ENCODE measurements at regions not wholly inside any gene's neighbourhood (a gene's known extent, or its start where the extent isn't known, plus 50 kb on each side); places are given as distances from the start of the nearest gene placed in this dataset.

GRCh38 chr11:112783945-112784322, 177.3 kb upstream of the NCAM1 start:
- DNase-seq (ENCODE audit: low read depth, low spot score): no peak
- no peaks in the 10 kb centered on the region for H3K9me3 ChIP-seq (ENCODE audit: control insufficient read depth, insufficient read depth, low read length)
- H3K4me3 ChIP-seq (ENCODE audit: low read length): no peak overlapping the region
- H3K4me1 ChIP-seq (ENCODE audit: control insufficient read depth, insufficient read depth, low read length): peaks cover 1% of the 10 kb centered on the region; the same call in 1 of the 2 replicates
- no peaks in the 10 kb centered on the region for H3K27me3 ChIP-seq (ENCODE audit: control insufficient read depth, insufficient read depth, low read length)
- no CpG with 5 or more reads among the region's 4 CpGs for WGBS (ENCODE audit: insufficient coverage, insufficient read length)
- no peak overlapping the region for H3K27ac ChIP-seq (ENCODE audit: low read length)
- no peaks in the 10 kb centered on the region for H3K36me3 ChIP-seq (ENCODE audit: control insufficient read depth, insufficient read depth, low read length)

DNA sequence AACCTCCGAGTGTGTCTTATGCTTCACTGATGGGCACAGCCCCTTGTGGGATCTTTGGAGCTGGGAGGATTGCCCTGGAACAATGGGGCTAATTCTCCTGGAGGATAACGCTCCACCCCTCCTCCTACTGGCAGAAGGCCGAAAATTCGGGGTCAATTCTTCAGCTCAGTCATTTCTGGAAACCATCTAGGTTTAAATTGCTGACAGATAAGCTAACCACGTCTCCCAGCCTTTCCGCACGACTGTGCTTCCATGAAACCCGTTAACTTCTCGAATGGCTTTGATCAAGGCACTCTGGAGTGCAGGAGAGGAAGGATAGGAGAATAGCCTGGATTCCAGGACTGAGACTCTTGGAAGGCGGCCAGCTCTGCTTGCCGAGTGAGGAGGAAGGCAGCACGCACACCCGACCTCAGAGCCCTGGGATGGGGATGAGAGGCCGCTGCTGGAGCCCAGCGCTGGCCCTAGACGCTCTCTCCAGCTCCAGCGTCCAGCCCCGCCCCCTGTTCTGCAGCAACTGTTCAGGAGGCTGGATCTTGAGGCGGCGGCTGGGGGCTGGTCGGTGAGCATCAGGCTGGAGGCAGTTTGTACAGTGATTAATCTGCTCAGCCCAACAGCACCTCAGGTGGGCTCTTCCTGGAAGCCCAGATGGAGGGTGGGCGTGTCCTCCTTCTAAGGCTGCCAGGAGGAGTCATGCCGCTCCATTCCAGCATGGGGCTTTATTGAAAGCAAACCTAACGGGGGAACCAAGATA, 176.7 kb upstream of the NCAM1 start:
- Histone ChIP-seq H3K4me3 (ENCODE audit: low read length) (no peak overlapping the region), H3K27ac (ENCODE audit: low read length) (no peak overlapping the region)
- WGBS (ENCODE audit: insufficient coverage, insufficient read length): no CpG with 5 or more reads among the region's 24 CpGs

DNA sequence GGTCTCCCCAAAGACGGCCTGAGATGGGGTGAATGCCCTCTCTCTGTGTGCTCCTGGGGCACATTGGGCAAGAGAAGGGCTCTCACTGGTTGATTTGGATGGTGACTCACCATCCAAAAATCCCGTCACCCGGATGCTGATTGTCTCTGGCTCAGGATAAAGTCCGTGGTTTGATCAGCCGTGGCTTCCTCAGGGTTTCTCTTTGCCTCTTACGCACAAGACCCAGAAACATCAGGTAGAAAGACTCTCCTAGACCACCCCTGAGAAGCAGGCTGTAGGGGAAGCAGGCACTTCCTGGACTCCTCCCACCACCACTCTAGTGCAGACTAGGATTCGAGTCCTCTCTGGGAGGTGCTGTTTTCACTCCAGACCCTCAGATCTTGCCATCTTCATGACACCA, 176.1 kb upstream of the NCAM1 start:
- H3K27me3 ChIP-seq (ENCODE audit: control insufficient read depth, insufficient read depth, low read length): no peaks in the 10 kb centered on the region
- no CpG with 5 or more reads among the region's 7 CpGs for WGBS (ENCODE audit: insufficient coverage, insufficient read length)
- H3K27ac ChIP-seq (ENCODE audit: low read length): no peak overlapping the region
- DNase-seq (ENCODE audit: low read depth, low spot score): no peak
- H3K4me1 ChIP-seq (ENCODE audit: control insufficient read depth, insufficient read depth, low read length): peaks cover 1% of the 10 kb centered on the region; the same call in 1 of the 2 replicates
- H3K36me3 ChIP-seq (ENCODE audit: control insufficient read depth, insufficient read depth, low read length): no peaks in the 10 kb centered on the region
- H3K4me3 ChIP-seq (ENCODE audit: low read length): no peak overlapping the region
- H3K9me3 ChIP-seq (ENCODE audit: control insufficient read depth, insufficient read depth, low read length): no peaks in the 10 kb centered on the region

More for the DNA sequence above, 176.7 kb upstream of the NCAM1 start:
- DNase-seq (ENCODE audit: low read depth, low spot score): peak; percentile 13
- Histone ChIP-seq H3K4me1 (ENCODE audit: control insufficient read depth, insufficient read depth, low read length) (peaks cover 1% of the 10 kb centered on the region; the same call in 1 of the 2 replicates), H3K9me3 (ENCODE audit: control insufficient read depth, insufficient read depth, low read length) (no peaks in the 10 kb centered on the region), H3K36me3 (ENCODE audit: control insufficient read depth, insufficient read depth, low read length) (no peaks in the 10 kb centered on the region), H3K27me3 (ENCODE audit: control insufficient read depth, insufficient read depth, low read length) (no peaks in the 10 kb centered on the region)

GRCh38 chr11:112785719-112786118, 175.5 kb upstream of the NCAM1 start:
- Histone ChIP-seq H3K4me3 (ENCODE audit: low read length) (no peak overlapping the region), H3K36me3 (ENCODE audit: control insufficient read depth, insufficient read depth, low read length) (no peaks in the 10 kb centered on the region), H3K27me3 (ENCODE audit: control insufficient read depth, insufficient read depth, low read length) (no peaks in the 10 kb centered on the region), H3K4me1 (ENCODE audit: control insufficient read depth, insufficient read depth, low read length) (peaks cover 1% of the 10 kb centered on the region; the same call in 1 of the 2 replicates), H3K27ac (ENCODE audit: low read length) (no peak overlapping the region), H3K9me3 (ENCODE audit: control insufficient read depth, insufficient read depth, low read length) (no peaks in the 10 kb centered on the region)
- no CpG with 5 or more reads among the region's 3 CpGs for WGBS (ENCODE audit: insufficient coverage, insufficient read length)
- DNase-seq (ENCODE audit: low read depth, low spot score): no peak

DNA sequence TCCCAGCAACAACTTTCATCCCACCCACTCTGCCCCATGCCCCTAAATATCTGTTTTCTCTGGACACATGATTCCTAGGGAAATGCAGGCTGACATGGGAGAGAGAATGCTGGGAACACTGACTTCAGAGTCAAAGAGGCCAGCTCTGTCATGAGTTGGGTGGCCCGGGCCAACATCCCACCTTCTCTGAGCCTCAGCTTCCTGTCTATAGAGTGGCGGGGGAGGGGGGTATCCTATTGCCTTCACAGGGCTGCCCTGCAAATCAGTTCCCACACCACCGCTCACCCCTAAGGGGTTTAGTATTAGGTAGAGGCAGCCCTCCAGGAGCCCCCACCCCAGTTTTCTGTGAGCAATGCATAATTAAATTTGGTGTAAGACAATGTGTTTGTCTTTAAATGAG, 175.0 kb upstream of the NCAM1 start:
- no CpG with 5 or more reads among the region's 3 CpGs for WGBS (ENCODE audit: insufficient coverage, insufficient read length)

GRCh38 chr11:112786886-112787530, 174.2 kb upstream of the NCAM1 start:
- no peak for DNase-seq (ENCODE audit: low read depth, low spot score)
- Histone ChIP-seq H3K27ac (ENCODE audit: low read length) (no peak overlapping the region), H3K36me3 (ENCODE audit: control insufficient read depth, insufficient read depth, low read length) (no peaks in the 10 kb centered on the region), H3K9me3 (ENCODE audit: control insufficient read depth, insufficient read depth, low read length) (no peaks in the 10 kb centered on the region), H3K4me3 (ENCODE audit: low read length) (no peak overlapping the region), H3K27me3 (ENCODE audit: control insufficient read depth, insufficient read depth, low read length) (no peaks in the 10 kb centered on the region), H3K4me1 (ENCODE audit: control insufficient read depth, insufficient read depth, low read length) (peaks cover 1% of the 10 kb centered on the region; the same call in 1 of the 2 replicates)
- WGBS (ENCODE audit: insufficient coverage, insufficient read length): no CpG with 5 or more reads among the region's 5 CpGs

More for the DNA sequence above, 175.0 kb upstream of the NCAM1 start:
- H3K9me3 ChIP-seq (ENCODE audit: control insufficient read depth, insufficient read depth, low read length): no peaks in the 10 kb centered on the region
- DNase-seq (ENCODE audit: low read depth, low spot score): no peak
- H3K27me3 ChIP-seq (ENCODE audit: control insufficient read depth, insufficient read depth, low read length): no peaks in the 10 kb centered on the region
- peaks cover 1% of the 10 kb centered on the region; the same call in 1 of the 2 replicates for H3K4me1 ChIP-seq (ENCODE audit: control insufficient read depth, insufficient read depth, low read length)
- H3K27ac ChIP-seq (ENCODE audit: low read length): no peak overlapping the region
- H3K4me3 ChIP-seq (ENCODE audit: low read length): no peak overlapping the region
- H3K36me3 ChIP-seq (ENCODE audit: control insufficient read depth, insufficient read depth, low read length): no peaks in the 10 kb centered on the region

GRCh38 chr11:112789481-112789880, 171.7 kb upstream of the NCAM1 start:
- no peak for DNase-seq (ENCODE audit: low read depth, low spot score)
- H3K36me3 ChIP-seq (ENCODE audit: control insufficient read depth, insufficient read depth, low read length): no peaks in the 10 kb centered on the region
- H3K4me1 ChIP-seq (ENCODE audit: control insufficient read depth, insufficient read depth, low read length): no peaks in the 10 kb centered on the region; the same call in 1 of the 2 replicates
- H3K27ac ChIP-seq (ENCODE audit: low read length): no peak overlapping the region
- no CpG with 5 or more reads among the region's 3 CpGs for WGBS (ENCODE audit: insufficient coverage, insufficient read length)
- no peaks in the 10 kb centered on the region for H3K9me3 ChIP-seq (ENCODE audit: control insufficient read depth, insufficient read depth, low read length)
- H3K4me3 ChIP-seq (ENCODE audit: low read length): no peak overlapping the region
- no peaks in the 10 kb centered on the region for H3K27me3 ChIP-seq (ENCODE audit: control insufficient read depth, insufficient read depth, low read length)

- no peak for DNase-seq (ENCODE audit: low read depth, low spot score)
- Histone ChIP-seq H3K27ac (ENCODE audit: low read length) (no peak overlapping the region), H3K36me3 (ENCODE audit: control insufficient read depth, insufficient read depth, low read length) (no peaks in the 10 kb centered on the region), H3K4me3 (ENCODE audit: low read length) (no peak overlapping the region), H3K4me1 (ENCODE audit: control insufficient read depth, insufficient read depth, low read length) (no peaks in the 10 kb centered on the region), H3K9me3 (ENCODE audit: control insufficient read depth, insufficient read depth, low read length) (no peaks in the 10 kb centered on the region), H3K27me3 (ENCODE audit: control insufficient read depth, insufficient read depth, low read length) (no peaks in the 10 kb centered on the region)
- WGBS (ENCODE audit: insufficient coverage, insufficient read length): no CpG with 5 or more reads among the region's 3 CpGs
These were observed 170.9 kb upstream of the NCAM1 start for GRCh38 chr11:112790286-112790685.

GRCh38 chr11:112792070-112792469, 169.2 kb upstream of the NCAM1 start:
- H3K36me3 ChIP-seq (ENCODE audit: control insufficient read depth, insufficient read depth, low read length): no peaks in the 10 kb centered on the region
- no peaks in the 10 kb centered on the region for H3K27me3 ChIP-seq (ENCODE audit: control insufficient read depth, insufficient read depth, low read length)
- WGBS (ENCODE audit: insufficient coverage, insufficient read length): no CpG with 5 or more reads among the region's 5 CpGs
- DNase-seq (ENCODE audit: low read depth, low spot score): no peak
- no peaks in the 10 kb centered on the region for H3K9me3 ChIP-seq (ENCODE audit: control insufficient read depth, insufficient read depth, low read length)
- H3K27ac ChIP-seq (ENCODE audit: low read length): no peak overlapping the region
- H3K4me1 ChIP-seq (ENCODE audit: control insufficient read depth, insufficient read depth, low read length): peaks cover 7% of the 10 kb centered on the region
- H3K4me3 ChIP-seq (ENCODE audit: low read length): no peak overlapping the region

GRCh38 chr11:112793416-112793815, 167.8 kb upstream of the NCAM1 start:
- no peaks in the 10 kb centered on the region for H3K27me3 ChIP-seq (ENCODE audit: control insufficient read depth, insufficient read depth, low read length)
- no peaks in the 10 kb centered on the region for H3K36me3 ChIP-seq (ENCODE audit: control insufficient read depth, insufficient read depth, low read length)
- DNase-seq (ENCODE audit: low read depth, low spot score): no peak
- H3K9me3 ChIP-seq (ENCODE audit: control insufficient read depth, insufficient read depth, low read length): no peaks in the 10 kb centered on the region
- no CpG with 5 or more reads among the region's 1 CpG for WGBS (ENCODE audit: insufficient coverage, insufficient read length)
- no peak overlapping the region for H3K4me3 ChIP-seq (ENCODE audit: low read length)
- peaks cover 10% of the 10 kb centered on the region for H3K4me1 ChIP-seq (ENCODE audit: control insufficient read depth, insufficient read depth, low read length)
- H3K27ac ChIP-seq (ENCODE audit: low read length): no peak overlapping the region

Measured in iPS DF 6.9 (cell line).